Suprapubic skin (tissue), 4 donors: ENCODE measurements at regions not wholly inside any gene's neighbourhood (a gene's known extent, or its start where the extent isn't known, plus 50 kb on each side); places are given as distances from the start of the nearest gene placed in this dataset.
"Not testable (repeated sequence)": the region's sequence is repeated elsewhere in the genome, so short reads cannot be mapped to it uniquely, and the experiment has no call there.

Experiments
- DNase-seq, 2 donors: peaks; one replicate each; pipeline ENCODE4 v3.0.0-alpha.2; 2019; ENCODE audit warnings: low spot score in 2 of 2
- H3K27ac ChIP-seq: fragments of 200-600 bp; sonication (generic); one replicate; pipeline ENCODE4 v1.5.1; 2019
- H3K27me3 ChIP-seq: fragments of 200-600 bp; sonication (generic); one replicate; pipeline ENCODE4 v1.5.1; 2019
- H3K36me3 ChIP-seq: fragments of 200-600 bp; sonication (generic); one replicate; pipeline ENCODE4 v1.5.1; 2019
- H3K4me1 ChIP-seq: fragments of 200-600 bp; sonication (generic); one replicate; pipeline ENCODE4 v1.5.1; 2019
- H3K4me3 ChIP-seq: fragments of 200-600 bp; sonication (generic); one replicate; pipeline ENCODE4 v1.5.1; 2019; ENCODE audit warnings: mild to moderate bottlenecking
- H3K9me3 ChIP-seq: fragments of 200-600 bp; sonication (generic); one replicate; pipeline ENCODE4 v1.5.1; 2019
- CTCF ChIP-seq, 2 donors: fragments of 200-600 bp in 1 of 2; fragments of 450-650 bp in 1 of 2; sonication (generic) in 1 of 2; IDR thresholded peaks; one replicate each; pipeline ENCODE4 v1.5.1; 2016 to 2019; ENCODE audit warnings: antibody characterized with exemption in 2 of 2, mild to moderate bottlenecking in 1 of 2, moderate library complexity in 1 of 2
- EP300 ChIP-seq: sonication (generic); formaldehyde crosslinking; IDR thresholded peaks from one replicate; pipeline ENCODE4 v1.6.1; 2017; ENCODE audit warnings: antibody characterized with exemption
- POLR2A ChIP-seq, 2 donors: fragments of 450-650 bp; IDR thresholded peaks; one replicate each; pipeline ENCODE4 v1.6.1; 2017; ENCODE audit warnings: antibody characterized with exemption in 2 of 2, mild to moderate bottlenecking in 2 of 2, moderate library complexity in 2 of 2
- POLR2AphosphoS5 ChIP-seq, 3 donors: sonication (generic); formaldehyde crosslinking; IDR thresholded peaks; one replicate each; pipeline ENCODE4 v1.6.1; 2017; ENCODE audit warnings: antibody characterized with exemption in 3 of 3
- WGBS: methylation state at CpG from one replicate; pipeline ENCODE4 v1.1.5; 2018; 5-methylcytosine and 5-hydroxymethylcytosine counted together

DNA sequence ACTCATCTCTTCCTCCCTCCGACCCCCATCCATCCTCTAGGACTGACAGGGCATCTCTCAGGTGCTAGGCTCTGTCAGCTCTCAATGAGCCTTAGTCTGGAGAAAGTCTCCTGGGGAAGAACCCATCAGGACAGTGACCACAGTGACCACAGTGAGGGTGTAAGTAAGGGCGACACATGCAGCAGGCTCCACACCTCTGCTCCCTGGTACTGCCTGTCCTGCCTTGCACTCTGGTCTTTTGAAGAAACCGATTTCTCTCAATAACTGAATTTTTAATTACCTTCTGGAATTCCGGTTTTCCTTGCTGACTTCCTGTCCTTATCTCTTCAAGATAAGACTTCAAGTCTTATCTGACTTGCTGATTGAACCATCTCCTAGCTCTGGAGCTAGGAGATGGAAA lies 190.2 kb downstream of the ACTR3B start:
- no peak for DNase-seq
- no peak overlapping the region for H3K27ac ChIP-seq
- H3K9me3 ChIP-seq = no peaks in the 10 kb centered on the region
- no peaks in the 10 kb centered on the region for H3K36me3 ChIP-seq
- H3K4me1 ChIP-seq = no peaks in the 10 kb centered on the region
- TF ChIP-seq EP300 (no peak), POLR2AphosphoS5 (IDR thresholded peaks at IDR 0.05) (no peak), CTCF (IDR thresholded peaks at IDR 0.05) (no peak), POLR2A (IDR thresholded peaks at IDR 0.05) (no peak)
- WGBS = 49% methylated on average over 4 of the region's 4 CpGs
- no peak overlapping the region for H3K4me3 ChIP-seq
- no peaks in the 10 kb centered on the region for H3K27me3 ChIP-seq

GRCh38 chr7:152956006-152956405 lies 196.5 kb downstream of the ACTR3B start:
- no peak overlapping the region for H3K27ac ChIP-seq
- H3K9me3 ChIP-seq = no peaks in the 10 kb centered on the region
- no peaks in the 10 kb centered on the region for H3K4me1 ChIP-seq
- DNase-seq = no peak
- H3K36me3 ChIP-seq = no peaks in the 10 kb centered on the region
- no peak for TF ChIP-seq CTCF (IDR thresholded peaks at IDR 0.05)
- no peak for TF ChIP-seq POLR2AphosphoS5 (IDR thresholded peaks at IDR 0.05)
- WGBS = 90% methylated on average over 4 of the region's 4 CpGs
- no peak overlapping the region for H3K4me3 ChIP-seq
- H3K27me3 ChIP-seq = no peaks in the 10 kb centered on the region

DNA sequence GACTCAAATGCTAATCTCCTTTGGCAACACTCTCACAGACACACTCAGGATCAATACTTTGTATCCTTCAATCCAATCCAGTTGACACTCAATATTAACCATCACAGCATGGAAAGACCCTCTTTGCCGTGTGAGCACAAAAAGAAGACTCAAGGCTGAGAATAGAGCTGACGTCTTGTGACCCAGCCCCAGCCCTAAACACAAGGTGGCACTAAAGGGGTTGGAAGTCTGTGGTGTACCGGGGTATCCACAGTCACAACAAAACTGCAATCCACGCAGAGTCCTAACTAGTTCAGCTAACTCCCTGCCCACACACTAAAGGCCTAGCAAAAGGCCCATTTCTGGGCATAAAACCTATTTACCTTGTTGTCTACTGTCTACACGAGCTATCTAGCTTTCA lies 200.1 kb downstream of the ACTR3B start:
- no peaks in the 10 kb centered on the region for H3K9me3 ChIP-seq
- TF ChIP-seq POLR2AphosphoS5 (IDR thresholded peaks at IDR 0.05) = no peak
- no peak for TF ChIP-seq POLR2A (IDR thresholded peaks at IDR 0.05)
- no peak for TF ChIP-seq EP300
- TF ChIP-seq CTCF (IDR thresholded peaks at IDR 0.05) = no peak
- H3K4me1 ChIP-seq = no peaks in the 10 kb centered on the region
- WGBS = 84% methylated on average over 5 of the region's 5 CpGs
- no peaks in the 10 kb centered on the region for H3K36me3 ChIP-seq
- DNase-seq = no peak
- no peak overlapping the region for H3K4me3 ChIP-seq
- H3K27ac ChIP-seq = no peak overlapping the region
- H3K27me3 ChIP-seq = no peaks in the 10 kb centered on the region

GRCh38 chr7:152961796-152962195 lies 202.2 kb downstream of the ACTR3B start:
- not testable (repeated sequence) for H3K27ac ChIP-seq, H3K36me3 ChIP-seq, H3K4me1 ChIP-seq, H3K4me3 ChIP-seq, DNase-seq, H3K27me3 ChIP-seq, H3K9me3 ChIP-seq
- WGBS = 58% methylated on average over 2 of the region's 2 CpGs

- Histone ChIP-seq H3K9me3 (no peaks in the 10 kb centered on the region), H3K36me3 (no peaks in the 10 kb centered on the region), H3K27me3 (no peaks in the 10 kb centered on the region), H3K4me1 (no peaks in the 10 kb centered on the region), H3K4me3 (no peak overlapping the region), H3K27ac (no peak overlapping the region)
- 92% methylated on average over 5 of the region's 5 CpGs for WGBS
- no peak for TF ChIP-seq POLR2A (IDR thresholded peaks at IDR 0.05)
- no peak for TF ChIP-seq CTCF (IDR thresholded peaks at IDR 0.05)
- no peak for TF ChIP-seq POLR2AphosphoS5 (IDR thresholded peaks at IDR 0.05)
- no peak for TF ChIP-seq EP300
- no peak for DNase-seq
Observed at GRCh38 chr7:152966189-152966588, 206.6 kb downstream of the ACTR3B start.

- Histone ChIP-seq H3K27me3 (no peaks in the 10 kb centered on the region), H3K4me3 (no peak overlapping the region), H3K9me3 (no peaks in the 10 kb centered on the region), H3K27ac (no peak overlapping the region), H3K36me3 (no peaks in the 10 kb centered on the region), H3K4me1 (no peaks in the 10 kb centered on the region)
- WGBS = 46% methylated on average over 1 of the region's 1 CpG
- TF ChIP-seq POLR2AphosphoS5 (IDR thresholded peaks at IDR 0.05) (no peak), POLR2A (IDR thresholded peaks at IDR 0.05) (no peak), EP300 (no peak), CTCF (IDR thresholded peaks at IDR 0.05) (no peak)
- DNase-seq = no peak
Observed at GRCh38 chr7:152967958-152968357, 208.4 kb downstream of the ACTR3B start.
